SH-SY5Y (cell line): ENCODE measurements at regions not wholly inside any gene's neighbourhood (a gene's known extent, or its start where the extent isn't known, plus 50 kb on each side); places are given as distances from the start of the nearest gene placed in this dataset.

Experiments
- GATA2 ChIP-seq: IDR thresholded peaks from 2 replicates; pipeline ENCODE4 v1.6.1; 2011; ENCODE audit warnings: mild to moderate bottlenecking, low read depth, low read length
- GATA3 ChIP-seq: IDR thresholded peaks from 2 replicates; pipeline ENCODE4 v1.6.1; 2011; ENCODE audit warnings: low read depth, mild to moderate bottlenecking, low read length, moderate library complexity

DNA sequence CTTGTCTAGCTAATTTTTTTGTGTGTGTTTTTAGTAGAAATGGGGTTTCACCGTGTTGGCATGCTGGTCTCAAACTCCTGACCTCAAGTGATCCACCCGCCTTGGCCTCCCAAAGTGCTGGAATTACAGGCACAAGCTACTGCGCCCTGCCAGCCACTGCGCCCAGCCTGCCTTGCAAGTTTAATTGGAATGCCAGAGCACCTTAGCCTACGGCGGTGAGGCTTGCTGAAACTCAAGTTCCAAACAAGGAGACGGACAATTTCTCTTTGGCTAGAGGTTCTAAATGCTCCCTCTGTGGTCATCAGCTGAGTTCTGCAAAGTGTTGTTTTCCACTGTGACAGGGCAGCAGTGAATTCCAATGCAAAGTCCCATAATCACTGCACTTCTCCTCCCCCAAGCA, 583.4 kb downstream of the KCNJ3 start:
- TF ChIP-seq GATA3, result no peak
- TF ChIP-seq GATA2, result no peak
